Right kidney (tissue), 1 donor: ENCODE measurements at regions not wholly inside any gene's neighbourhood (a gene's known extent, or its start where the extent isn't known, plus 50 kb on each side); places are given as distances from the start of the nearest gene placed in this dataset.

Experiments
- DNase-seq: peaks from one replicate; pipeline ENCODE4 v3.0.0-alpha.2; 2016

GRCh38 chr5:170159947-170160346 is 54.2 kb downstream of the FOXI1 start:
- no peak for DNase-seq

- no peak for DNase-seq
Observed at GRCh38 chr5:170161069-170161468, 55.4 kb downstream of the FOXI1 start.

GRCh38 chr5:170162631-170163321 is 57.1 kb downstream of the FOXI1 start:
- no peak for DNase-seq

GRCh38 chr5:170164087-170164486 is 58.4 kb downstream of the FOXI1 start:
- no peak for DNase-seq

GRCh38 chr5:170164921-170165320 is 59.2 kb downstream of the FOXI1 start:
- DNase-seq, result no peak

- no peak for DNase-seq
Observed at GRCh38 chr5:170166101-170166500, 60.4 kb downstream of the FOXI1 start.

GRCh38 chr5:170168002-170168401 is 62.3 kb downstream of the FOXI1 start:
- DNase-seq, result no peak

- no peak for DNase-seq
Observed at GRCh38 chr5:170168797-170169196, 63.1 kb downstream of the FOXI1 start.

GRCh38 chr5:170169996-170170395 is 62.8 kb upstream of the C5orf58 start:
- DNase-seq, result no peak

- peak; percentile 22 for DNase-seq
Observed at GRCh38 chr5:170171811-170172210, 61.0 kb upstream of the C5orf58 start.

GRCh38 chr5:170173227-170173626 is 59.6 kb upstream of the C5orf58 start:
- no peak for DNase-seq

- DNase-seq, result no peak
Observed at GRCh38 chr5:170173647-170174046, 59.1 kb upstream of the C5orf58 start.

- DNase-seq, result no peak
Observed at GRCh38 chr5:170176916-170177315, 55.9 kb upstream of the C5orf58 start.

GRCh38 chr5:170178814-170179213 is 54.0 kb upstream of the C5orf58 start:
- no peak for DNase-seq

- DNase-seq, result no peak
Observed at GRCh38 chr5:170179626-170180025, 53.2 kb upstream of the C5orf58 start.

- no peak for DNase-seq
Observed at GRCh38 chr5:170181902-170182301, 50.9 kb upstream of the C5orf58 start.

GRCh38 chr5:170182491-170182890 is 50.3 kb upstream of the C5orf58 start:
- no peak for DNase-seq
